H1 (cell line): ENCODE measurements at regions not wholly inside any gene's neighbourhood (a gene's known extent, or its start where the extent isn't known, plus 50 kb on each side); places are given as distances from the start of the nearest gene placed in this dataset.

ENCODE experiments used
- CTCF ChIA-PET: fragments of 300-600 bp; sonication (Branson Sonifier 250); formaldehyde crosslinking; loops from one replicate; lab custom pipeline; 2021; ENCODE audit not compliant: partially characterized antibody; lab: Charles Lee
- POLR2A ChIA-PET: fragments of 300-600 bp; sonication (Branson Sonifier 250); formaldehyde crosslinking; loops from one replicate; lab custom pipeline; 2021; ENCODE audit warnings: inconsistent platforms; ENCODE audit not compliant: partially characterized antibody; lab: Charles Lee
- DNase-seq, 2 experiments: peaks; one replicate each; pipeline versions ENCODE4 v3.0.0 to v3.0.0-alpha.2; 2010 to 2022; ENCODE audit warnings: low spot score in 2 of 2, low read depth in 1 of 2, mixed read lengths in 1 of 2
- FAIRE-seq: peaks from 2 replicates; lab custom pipeline; 2011; peaks lifted over from hg19 to GRCh38; lab: Jason Lieb, UNC
- H2AFZ ChIP-seq: 2 replicates; pipeline ENCODE4 v1.8.1; 2012; ENCODE audit warnings: low read length, inconsistent platforms
- H2AK5ac ChIP-seq: 2 replicates; pipeline ENCODE4 v1.6.1; 2013; ENCODE audit warnings: low read depth, low read length
- H2BK120ac ChIP-seq: replicated peaks from 2 replicates; pipeline ENCODE3; 2013; ENCODE audit warnings: low read depth, low read length, inconsistent platforms
- H2BK12ac ChIP-seq: 2 replicates; pipeline ENCODE4 v1.6.1; 2013; ENCODE audit warnings: low read depth, low read length
- H2BK15ac ChIP-seq: 2 replicates; pipeline ENCODE4 v1.6.1; 2013; ENCODE audit warnings: low read length
- H2BK20ac ChIP-seq: 2 replicates; pipeline ENCODE4 v1.6.1; 2013; ENCODE audit warnings: low read length
- H2BK5ac ChIP-seq: 2 replicates; pipeline ENCODE4 v1.6.1; 2013; ENCODE audit warnings: low read depth, low read length
- H3K14ac ChIP-seq: 2 replicates; pipeline ENCODE4 v1.6.1; 2013; ENCODE audit warnings: inconsistent platforms; ENCODE audit not compliant: insufficient read length
- H3K18ac ChIP-seq: 2 replicates; pipeline ENCODE4 v1.6.1; 2013; ENCODE audit warnings: low read length; ENCODE audit errors: extremely low read depth
- H3K23ac ChIP-seq: 2 replicates; pipeline ENCODE4 v1.6.1; 2013; ENCODE audit warnings: inconsistent platforms; ENCODE audit not compliant: insufficient read length
- H3K23me2 ChIP-seq: 2 replicates; pipeline ENCODE4 v1.6.1; 2013; ENCODE audit warnings: low read depth, low read length
- H3K27ac ChIP-seq: 2 replicates; pipeline ENCODE4 v1.6.1; 2011; ENCODE audit warnings: low read depth, low read length, inconsistent platforms
- H3K27me3 ChIP-seq, 4 experiments: replicated peaks in 1 of 4; 1 replicate in 1 of 4; 2 replicates in 3 of 4; pipeline versions ENCODE4 v1.6.1 to v1.8.1; 2011 to 2013; ENCODE audit warnings: low read length in 3 of 4, mild to moderate bottlenecking in 3 of 4, inconsistent platforms in 2 of 4, mixed read lengths in 2 of 4, moderate library complexity in 1 of 4; ENCODE audit not compliant: control insufficient read depth in 3 of 4, insufficient read depth in 3 of 4; ENCODE audit errors: extremely low read depth in 1 of 4
- H3K36me3 ChIP-seq, 4 experiments: 2 replicates each; pipeline versions ENCODE4 v1.6.1 to v1.8.1; 2011 to 2013; ENCODE audit warnings: mild to moderate bottlenecking in 4 of 4, low read length in 3 of 4, moderate library complexity in 2 of 4, control low read depth in 1 of 4, inconsistent platforms in 1 of 4; ENCODE audit not compliant: insufficient read depth in 4 of 4, control insufficient read depth in 2 of 4
- H3K4ac ChIP-seq: replicated peaks from 2 replicates; pipeline ENCODE3; 2013; ENCODE audit warnings: low read length, low read depth, mixed read lengths, inconsistent platforms; ENCODE audit not compliant: insufficient read length
- H3K4me1 ChIP-seq, 4 experiments: replicated peaks in 1 of 4; 1 replicate in 1 of 4; 2 replicates in 3 of 4; pipeline versions ENCODE4 v1.6.1 to v1.8.1; 2011 to 2013; ENCODE audit warnings: low read length in 3 of 4, inconsistent platforms in 2 of 4, mixed read lengths in 1 of 4; ENCODE audit not compliant: insufficient read depth in 4 of 4, control insufficient read depth in 3 of 4
- H3K4me2 ChIP-seq, 2 experiments: 2 replicates each; pipeline versions ENCODE4 v1.6.1 to v1.8.1; 2011 to 2013; ENCODE audit warnings: low read depth in 2 of 2, low read length in 2 of 2, control low read depth in 1 of 2, inconsistent platforms in 1 of 2, mild to moderate bottlenecking in 1 of 2; ENCODE audit not compliant: insufficient read depth in 1 of 2
- H3K4me3 ChIP-seq, 4 experiments: fragments of 200-600, 300-600 bp in 1 of 4; sonication (generic), shearing (Covaris generic), sonication (Bioruptor Twin) in 1 of 4; 2 replicates each; pipeline versions ENCODE4 v1.5.1 to v1.8.1; 2011 to 2016; ENCODE audit warnings: low read length in 4 of 4, low read depth in 3 of 4, control low read depth in 2 of 4, inconsistent platforms in 2 of 4, mild to moderate bottlenecking in 2 of 4, mixed read lengths in 1 of 4, moderate library complexity in 1 of 4; ENCODE audit not compliant: insufficient read depth in 2 of 4; ENCODE audit errors: extremely low read depth in 1 of 4
- H3K56ac ChIP-seq: replicated peaks from 2 replicates; pipeline ENCODE3; 2013; ENCODE audit warnings: low read depth, mild to moderate bottlenecking, mixed read lengths, low read length, inconsistent platforms; ENCODE audit not compliant: insufficient read length
- H3K79me1 ChIP-seq: 2 replicates; pipeline ENCODE4 v1.6.1; 2013; ENCODE audit warnings: low read depth, low read length, control low read depth
- H3K79me2 ChIP-seq, 2 experiments: 2 replicates each; pipeline versions ENCODE4 v1.6.1 to v1.8.1; 2012 to 2013; ENCODE audit warnings: low read length in 2 of 2, mild to moderate bottlenecking in 2 of 2, inconsistent platforms in 1 of 2; ENCODE audit not compliant: insufficient read depth in 2 of 2, control insufficient read depth in 1 of 2
- H3K9ac ChIP-seq, 4 experiments: replicated peaks in 1 of 4; 1 replicate in 1 of 4; 2 replicates in 3 of 4; pipeline versions ENCODE4 v1.6.1 to v1.8.1; 2011 to 2013; ENCODE audit warnings: low read depth in 3 of 4, low read length in 3 of 4, control low read depth in 2 of 4, mild to moderate bottlenecking in 2 of 4, moderate library complexity in 2 of 4, inconsistent platforms in 1 of 4; ENCODE audit errors: extremely low read depth in 1 of 4
- H3K9me3 ChIP-seq, 2 experiments: 2 replicates each; pipeline versions ENCODE4 v1.6.1 to v1.8.1; 2012 to 2013; ENCODE audit warnings: mild to moderate bottlenecking in 2 of 2, moderate library complexity in 2 of 2, control low read depth in 1 of 2, inconsistent platforms in 1 of 2, low read depth in 1 of 2, low read length in 1 of 2, mixed read lengths in 1 of 2; ENCODE audit not compliant: insufficient read depth in 2 of 2
- H4K20me1 ChIP-seq, 2 experiments: replicated peaks in 1 of 2; 2 replicates each; pipeline versions ENCODE3 to v1.8.1; 2011 to 2013; ENCODE audit warnings: inconsistent platforms in 2 of 2, low read length in 2 of 2, mild to moderate bottlenecking in 1 of 2; ENCODE audit not compliant: insufficient read depth in 2 of 2, control insufficient read depth in 1 of 2
- H4K5ac ChIP-seq: 2 replicates; pipeline ENCODE4 v1.6.1; 2013; ENCODE audit warnings: low read length, low read depth, mixed read lengths, inconsistent platforms; ENCODE audit not compliant: insufficient read length
- H4K8ac ChIP-seq: 2 replicates; pipeline ENCODE4 v1.8.0; 2013; ENCODE audit warnings: mild to moderate bottlenecking, moderate library complexity, low read length, inconsistent platforms; ENCODE audit not compliant: insufficient read depth; ENCODE audit errors: extremely low read depth
- H4K91ac ChIP-seq: replicated peaks from 2 replicates; pipeline ENCODE3; 2013; ENCODE audit warnings: low read length, mixed read lengths, inconsistent platforms; ENCODE audit not compliant: insufficient read length
- GABPA ChIP-seq: IDR thresholded peaks from 2 replicates; pipeline ENCODE4 v1.6.1; 2011; ENCODE audit warnings: mild to moderate bottlenecking, low read length, moderate library complexity, borderline replicate concordance; ENCODE audit not compliant: insufficient read depth
- WGBS, 2 experiments: shearing (Covaris generic) in 1 of 2; methylation state at CpG; one replicate each; pipeline versions ENCODE4 v1.1.6 to v1.1.7; 2013 to 2015; ENCODE audit warnings: low lambda C conversion rate in 2 of 2, mixed read lengths in 2 of 2, inconsistent platforms in 1 of 2, low coverage in 1 of 2, missing lambda C conversion rate in 1 of 2; ENCODE audit not compliant: insufficient replicate concordance in 2 of 2, insufficient coverage in 1 of 2, insufficient read length in 1 of 2; ENCODE audit errors: extremely low coverage in 1 of 2, missing lambda C conversion rate in 1 of 2; 5-methylcytosine and 5-hydroxymethylcytosine counted together

DNA sequence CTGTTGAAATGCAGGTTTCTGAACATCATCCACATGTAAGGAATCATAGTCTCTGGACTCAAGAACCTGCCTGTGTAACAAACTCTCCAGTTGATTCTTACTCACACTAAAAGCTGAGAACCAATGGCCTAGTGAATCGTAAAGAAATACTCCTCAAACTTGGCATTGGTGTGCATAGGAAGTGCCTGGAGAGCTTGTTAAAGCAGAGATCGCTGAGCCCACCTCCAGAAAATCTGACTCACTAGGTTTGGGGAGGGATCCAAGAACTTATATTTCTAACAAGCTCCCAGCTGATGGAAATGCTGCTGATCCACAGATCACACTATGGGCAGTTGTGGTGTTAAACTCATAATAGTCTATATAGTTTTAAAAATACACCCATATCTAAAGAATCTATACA lies 55.8 kb upstream of the LMCD1 start:
- peak overlapping the region in 1 of 4 experiments; percentile 9; a peak in 1 of 7 replicates for H3K9ac ChIP-seq

More for the DNA sequence above, 55.8 kb upstream of the LMCD1 start:
- POLR2A ChIA-PET: no interaction called here
- H3K4me3 ChIP-seq: no peak overlapping the region
- CTCF ChIA-PET: interaction anchor here (1.4 kb wide), 1 partner anchor 175 kb away, joined by 4 read pairs; no protein-coding TSS in a partner anchor
- no peaks in the 10 kb centered on the region for H4K20me1 ChIP-seq
- no peaks in the 10 kb centered on the region for H3K79me1 ChIP-seq
- H3K23me2 ChIP-seq: 0 out of 2 replicates have a peak, but pooled peaks cover 2% of the 10 kb centered on the region
- WGBS, 2 experiments: 86% methylated on average over 2 of the region's 2 CpGs; no CpG with 5 or more reads in 1 of the 2 experiments
- H4K91ac ChIP-seq: no peak overlapping the region
- no peak for DNase-seq
- H2BK15ac ChIP-seq: no peak overlapping the region
- H3K79me2 ChIP-seq: no peaks in the 10 kb centered on the region
- H3K56ac ChIP-seq: no peak overlapping the region
- FAIRE-seq: no peak
- TF ChIP-seq GABPA: no peak
- H2AK5ac ChIP-seq: no peak overlapping the region
- H3K27ac ChIP-seq: no peak overlapping the region
- H3K4me2 ChIP-seq: no peak overlapping the region
- no peak overlapping the region for H4K5ac ChIP-seq
- H3K9me3 ChIP-seq: no peaks in the 10 kb centered on the region
- no peak overlapping the region for H2BK120ac ChIP-seq
- H3K27me3 ChIP-seq: no peaks in the 10 kb centered on the region
- H2BK20ac ChIP-seq: no peak overlapping the region
- H2BK5ac ChIP-seq: no peak overlapping the region
- no peak overlapping the region for H2BK12ac ChIP-seq
- no peak overlapping the region for H3K23ac ChIP-seq
- H3K18ac ChIP-seq: no peak overlapping the region
- no peak overlapping the region for H3K14ac ChIP-seq
- H3K4ac ChIP-seq: no peak overlapping the region
- H4K8ac ChIP-seq: no peak overlapping the region
- H3K4me1 ChIP-seq: peaks cover 2 to 14% (median 5%) of the 10 kb centered on the region in 4 experiments; a peak in 6 of 7 replicates
- H2AFZ ChIP-seq: no peak overlapping the region
- H3K36me3 ChIP-seq: no peaks in the 10 kb centered on the region
